GM23338 (cell line): ENCODE measurements at regions not wholly inside any gene's neighbourhood (a gene's known extent, or its start where the extent isn't known, plus 50 kb on each side); places are given as distances from the start of the nearest gene placed in this dataset.

Experiments used
- ATAC-seq: fragments of 200-7000 bp; cut with Tn5 transposase; 3 replicates; pipeline ENCODE4 v1.9.1; 2020
- DNase-seq: peaks from one replicate; pipeline ENCODE4 v3.0.0-alpha.2; 2015; ENCODE audit warnings: low spot score
- H2AFZ ChIP-seq: fragments of 200-600 bp; sonication (generic); 2 replicates; pipeline ENCODE4 v1.8.0; 2016; ENCODE audit warnings: antibody characterized with exemption, mild to moderate bottlenecking, moderate library complexity
- H3F3A ChIP-seq: fragments of 200-600 bp; sonication (generic); replicated peaks from 2 replicates; pipeline ENCODE4 v1.8.0; 2017; ENCODE audit warnings: antibody characterized with exemption, mixed run types, low read depth
- H3K27ac ChIP-seq: fragments of 200-600 bp; sonication (generic); 2 replicates; pipeline ENCODE4 v1.6.1; 2016; ENCODE audit warnings: low read depth
- H3K27me3 ChIP-seq: fragments of 200-600 bp; sonication (generic); 2 replicates; pipeline ENCODE4 v1.8.0; 2016; ENCODE audit warnings: mild to moderate bottlenecking, mixed run types, moderate library complexity; ENCODE audit not compliant: insufficient read depth
- H3K36me3 ChIP-seq: fragments of 200-600 bp; sonication (generic); 2 replicates; pipeline ENCODE4 v1.8.0; 2016; ENCODE audit warnings: mild to moderate bottlenecking; ENCODE audit not compliant: insufficient read depth
- H3K4me1 ChIP-seq: fragments of 200-600 bp; sonication (generic); 2 replicates; pipeline ENCODE4 v1.8.0; 2016; ENCODE audit warnings: mild to moderate bottlenecking, moderate library complexity; ENCODE audit not compliant: insufficient read depth
- H3K4me2 ChIP-seq: fragments of 200-600 bp; sonication (generic); 2 replicates; pipeline ENCODE4 v1.7.1; 2017; ENCODE audit warnings: mixed run types
- H3K4me3 ChIP-seq: fragments of 200-600 bp; sonication (generic); 2 replicates; pipeline ENCODE4 v1.6.1; 2016; ENCODE audit warnings: mixed run types
- H3K79me2 ChIP-seq: fragments of 200-600 bp; sonication (generic); replicated peaks from 2 replicates; pipeline ENCODE4 v1.8.0; 2017; ENCODE audit warnings: mild to moderate bottlenecking; ENCODE audit not compliant: insufficient read depth
- H3K9me2 ChIP-seq: fragments of 200-600 bp; sonication (generic); 2 replicates; pipeline ENCODE4 v1.8.0; 2017; ENCODE audit not compliant: insufficient read depth
- H4K20me1 ChIP-seq: fragments of 200-600 bp; sonication (generic); replicated peaks from 2 replicates; pipeline ENCODE4 v1.8.0; 2017; ENCODE audit warnings: mild to moderate bottlenecking; ENCODE audit not compliant: insufficient read depth
- H3K27ac Mint-ChIP-seq: 2 replicates; pipeline ENCODE4 v1.8.0; 2020; ENCODE audit warnings: inconsistent platforms, mild to moderate bottlenecking, moderate library complexity, mixed read lengths
- H3K27me3 Mint-ChIP-seq: 3 replicates; pipeline ENCODE4 v1.8.0; 2022; ENCODE audit warnings: low read depth, mild to moderate bottlenecking, moderate library complexity, mixed read lengths, inconsistent platforms; ENCODE audit not compliant: insufficient read depth, poor library complexity
- H3K36me3 Mint-ChIP-seq: 3 replicates; pipeline ENCODE4 v1.8.0; 2021; ENCODE audit warnings: low read depth, mild to moderate bottlenecking, inconsistent platforms, moderate library complexity, mixed read lengths
- H3K4me1 Mint-ChIP-seq: 3 replicates; pipeline ENCODE4 v1.8.0; 2020; ENCODE audit warnings: mild to moderate bottlenecking, inconsistent platforms, mixed read lengths
- H3K4me3 Mint-ChIP-seq: 3 replicates; pipeline ENCODE4 v1.8.0; 2021; ENCODE audit warnings: moderate library complexity, mild to moderate bottlenecking, inconsistent platforms, mixed read lengths
- H3K9me3 Mint-ChIP-seq: 3 replicates; pipeline ENCODE4 v1.8.0; 2020; ENCODE audit warnings: moderate library complexity, mild to moderate bottlenecking, inconsistent platforms, mixed read lengths
- CREB1 ChIP-seq: fragments of 250-450 bp; sonication (Bioruptor Pico); IDR thresholded peaks from 2 replicates; pipeline ENCODE4 v1.5.0; 2020; ENCODE audit warnings: low read depth, mild to moderate bottlenecking, moderate library complexity
- EZH2phosphoT487 ChIP-seq: fragments of 200-600 bp; sonication (generic); IDR thresholded peaks from one replicate; pipeline ENCODE4 v1.8.1; 2018; ENCODE audit warnings: antibody characterized with exemption; ENCODE audit not compliant: unreplicated experiment
- NANOG ChIP-seq: IDR thresholded peaks from 2 replicates; pipeline ENCODE4 v1.6.1; 2016; ENCODE audit warnings: antibody characterized with exemption, borderline replicate concordance
- POLR2AphosphoS5 ChIP-seq: IDR thresholded peaks from 2 replicates; pipeline ENCODE4 v1.6.1; 2016; ENCODE audit warnings: antibody characterized with exemption, low read depth
- STAT1 ChIP-seq: IDR thresholded peaks from one replicate; pipeline ENCODE4 v1.6.1; 2016; ENCODE audit warnings: antibody characterized with exemption; ENCODE audit not compliant: unreplicated experiment
- ZNF114 ChIP-seq: fragments of 250-450 bp; sonication (Bioruptor Pico); IDR thresholded peaks from 2 replicates; pipeline ENCODE4 v1.5.0; 2020; ENCODE audit warnings: mild to moderate bottlenecking, moderate library complexity
- TF ChIP-seq, protein P1 (sequence below): fragments of 250-450 bp; sonication (Bioruptor Pico); IDR thresholded peaks from 2 replicates; pipeline ENCODE4 v1.5.0; 2020; ENCODE audit warnings: mild to moderate bottlenecking, moderate library complexity
- TF ChIP-seq, protein P2 (sequence below), 2 experiments: fragments of 200-600 bp in 1 of 2; sonication (generic) in 1 of 2; conservative IDR thresholded peaks; 2 replicates each; pipeline versions ENCODE4 v1.5.1 to v1.6.1; 2016 to 2017; ENCODE audit warnings: antibody characterized with exemption in 2 of 2, low read depth in 2 of 2, mild to moderate bottlenecking in 2 of 2, moderate library complexity in 1 of 2
- TF ChIP-seq, protein P3 (sequence below): IDR thresholded peaks from one replicate; pipeline ENCODE4 v1.6.1; 2018; ENCODE audit warnings: antibody characterized with exemption; ENCODE audit not compliant: unreplicated experiment

DNA sequence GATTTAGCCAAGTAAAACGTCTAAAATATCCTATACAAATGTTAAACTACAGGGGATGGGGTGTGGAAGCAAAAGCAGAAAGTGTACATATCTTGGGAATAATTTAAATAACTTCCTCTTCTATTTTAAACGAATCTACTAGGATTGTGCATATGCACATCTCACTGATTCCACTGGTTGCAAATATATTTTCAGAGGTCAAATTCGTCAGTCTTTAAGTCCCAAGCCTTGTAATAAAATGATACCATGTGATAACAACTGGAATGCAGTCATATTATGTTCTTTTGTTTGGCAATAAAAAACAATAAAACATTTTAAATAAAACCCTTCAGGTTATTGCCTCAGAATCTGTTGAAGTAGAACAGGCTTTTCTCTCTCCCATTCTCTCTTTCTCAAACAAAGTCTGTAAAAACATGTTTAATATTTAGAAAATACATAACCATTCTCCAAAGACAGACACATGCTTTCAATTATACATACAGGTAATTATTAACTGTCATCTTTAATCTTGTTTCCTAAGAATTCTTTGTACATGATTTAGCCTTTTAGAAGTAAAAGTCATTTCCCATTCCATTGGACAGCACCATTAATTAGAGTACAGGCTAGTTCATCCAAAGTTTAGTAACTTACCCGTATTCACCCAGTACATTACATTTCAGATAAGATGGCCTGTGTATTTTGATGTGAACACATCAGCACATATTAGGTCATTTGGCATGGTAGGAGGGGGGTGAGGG lies 421.1 kb downstream of the PCDH7 start (continued):
- TF ChIP-seq, protein P1, sequence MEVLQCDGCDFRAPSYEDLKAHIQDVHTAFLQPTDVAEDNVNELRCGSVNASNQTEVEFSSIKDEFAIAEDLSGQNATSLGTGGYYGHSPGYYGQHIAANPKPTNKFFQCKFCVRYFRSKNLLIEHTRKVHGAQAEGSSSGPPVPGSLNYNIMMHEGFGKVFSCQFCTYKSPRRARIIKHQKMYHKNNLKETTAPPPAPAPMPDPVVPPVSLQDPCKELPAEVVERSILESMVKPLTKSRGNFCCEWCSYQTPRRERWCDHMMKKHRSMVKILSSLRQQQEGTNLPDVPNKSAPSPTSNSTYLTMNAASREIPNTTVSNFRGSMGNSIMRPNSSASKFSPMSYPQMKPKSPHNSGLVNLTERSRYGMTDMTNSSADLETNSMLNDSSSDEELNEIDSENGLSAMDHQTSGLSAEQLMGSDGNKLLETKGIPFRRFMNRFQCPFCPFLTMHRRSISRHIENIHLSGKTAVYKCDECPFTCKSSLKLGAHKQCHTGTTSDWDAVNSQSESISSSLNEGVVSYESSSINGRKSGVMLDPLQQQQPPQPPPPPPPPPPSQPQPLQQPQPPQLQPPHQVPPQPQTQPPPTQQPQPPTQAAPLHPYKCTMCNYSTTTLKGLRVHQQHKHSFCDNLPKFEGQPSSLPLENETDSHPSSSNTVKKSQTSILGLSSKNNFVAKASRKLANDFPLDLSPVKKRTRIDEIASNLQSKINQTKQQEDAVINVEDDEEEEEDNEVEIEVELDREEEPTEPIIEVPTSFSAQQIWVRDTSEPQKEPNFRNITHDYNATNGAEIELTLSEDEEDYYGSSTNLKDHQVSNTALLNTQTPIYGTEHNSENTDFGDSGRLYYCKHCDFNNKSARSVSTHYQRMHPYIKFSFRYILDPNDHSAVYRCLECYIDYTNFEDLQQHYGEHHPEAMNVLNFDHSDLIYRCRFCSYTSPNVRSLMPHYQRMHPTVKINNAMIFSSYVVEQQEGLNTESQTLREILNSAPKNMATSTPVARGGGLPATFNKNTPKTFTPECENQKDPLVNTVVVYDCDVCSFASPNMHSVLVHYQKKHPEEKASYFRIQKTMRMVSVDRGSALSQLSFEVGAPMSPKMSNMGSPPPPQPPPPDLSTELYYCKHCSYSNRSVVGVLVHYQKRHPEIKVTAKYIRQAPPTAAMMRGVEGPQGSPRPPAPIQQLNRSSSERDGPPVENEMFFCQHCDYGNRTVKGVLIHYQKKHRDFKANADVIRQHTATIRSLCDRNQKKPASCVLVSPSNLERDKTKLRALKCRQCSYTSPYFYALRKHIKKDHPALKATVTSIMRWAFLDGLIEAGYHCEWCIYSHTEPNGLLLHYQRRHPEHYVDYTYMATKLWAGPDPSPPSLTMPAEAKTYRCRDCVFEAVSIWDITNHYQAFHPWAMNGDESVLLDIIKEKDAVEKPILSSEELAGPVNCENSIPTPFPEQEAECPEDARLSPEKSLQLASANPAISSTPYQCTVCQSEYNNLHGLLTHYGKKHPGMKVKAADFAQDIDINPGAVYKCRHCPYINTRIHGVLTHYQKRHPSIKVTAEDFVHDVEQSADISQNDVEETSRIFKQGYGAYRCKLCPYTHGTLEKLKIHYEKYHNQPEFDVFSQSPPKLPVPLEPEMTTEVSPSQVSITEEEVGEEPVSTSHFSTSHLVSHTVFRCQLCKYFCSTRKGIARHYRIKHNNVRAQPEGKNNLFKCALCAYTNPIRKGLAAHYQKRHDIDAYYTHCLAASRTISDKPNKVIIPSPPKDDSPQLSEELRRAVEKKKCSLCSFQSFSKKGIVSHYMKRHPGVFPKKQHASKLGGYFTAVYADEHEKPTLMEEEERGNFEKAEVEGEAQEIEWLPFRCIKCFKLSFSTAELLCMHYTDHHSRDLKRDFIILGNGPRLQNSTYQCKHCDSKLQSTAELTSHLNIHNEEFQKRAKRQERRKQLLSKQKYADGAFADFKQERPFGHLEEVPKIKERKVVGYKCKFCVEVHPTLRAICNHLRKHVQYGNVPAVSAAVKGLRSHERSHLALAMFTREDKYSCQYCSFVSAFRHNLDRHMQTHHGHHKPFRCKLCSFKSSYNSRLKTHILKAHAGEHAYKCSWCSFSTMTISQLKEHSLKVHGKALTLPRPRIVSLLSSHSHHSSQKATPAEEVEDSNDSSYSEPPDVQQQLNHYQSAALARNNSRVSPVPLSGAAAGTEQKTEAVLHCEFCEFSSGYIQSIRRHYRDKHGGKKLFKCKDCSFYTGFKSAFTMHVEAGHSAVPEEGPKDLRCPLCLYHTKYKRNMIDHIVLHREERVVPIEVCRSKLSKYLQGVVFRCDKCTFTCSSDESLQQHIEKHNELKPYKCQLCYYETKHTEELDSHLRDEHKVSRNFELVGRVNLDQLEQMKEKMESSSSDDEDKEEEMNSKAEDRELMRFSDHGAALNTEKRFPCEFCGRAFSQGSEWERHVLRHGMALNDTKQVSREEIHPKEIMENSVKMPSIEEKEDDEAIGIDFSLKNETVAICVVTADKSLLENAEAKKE (CRISPR knock-in tag), result no peak

DNA sequence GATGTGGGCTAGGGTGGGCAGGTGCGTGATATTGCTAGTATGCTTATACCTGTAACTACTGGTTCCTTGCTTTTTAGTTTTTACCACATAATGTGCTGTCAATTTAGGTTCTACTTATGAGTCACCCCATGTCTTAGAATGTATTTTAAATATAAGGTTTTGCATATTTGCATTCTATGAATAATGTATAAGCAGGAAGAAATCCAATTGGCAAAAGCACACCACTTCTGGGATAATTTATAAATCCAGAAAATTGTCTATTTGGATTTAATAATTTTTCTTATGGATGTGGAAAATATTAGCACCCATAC lies 421.6 kb downstream of the PCDH7 start:
- no peaks in the 10 kb centered on the region for H3K9me3 Mint-ChIP-seq
- peaks cover 19% of the 10 kb centered on the region; the same call in 2 of the 3 replicates for H3K4me1 Mint-ChIP-seq
- no peak overlapping the region for H3K27ac ChIP-seq
- H3K36me3 ChIP-seq, result no peaks in the 10 kb centered on the region
- H3K4me1 ChIP-seq, result peaks cover 9% of the 10 kb centered on the region; the same call in 1 of the 2 replicates
- H3K27ac Mint-ChIP-seq, result no peak overlapping the region
- no peaks in the 10 kb centered on the region for H3K79me2 ChIP-seq
- H4K20me1 ChIP-seq, result no peaks in the 10 kb centered on the region
- no peaks in the 10 kb centered on the region for H3K36me3 Mint-ChIP-seq
- DNase-seq, result no peak
- no peaks in the 10 kb centered on the region for H3K27me3 ChIP-seq
- no peak overlapping the region for H3K4me2 ChIP-seq
- no peak overlapping the region for H3K4me3 Mint-ChIP-seq
- no peak overlapping the region for H2AFZ ChIP-seq
- H3K9me2 ChIP-seq, result no peaks in the 10 kb centered on the region
- ATAC-seq, result no peak
- H3K27me3 Mint-ChIP-seq, result no peaks in the 10 kb centered on the region
- TF ChIP-seq ZNF114, result no peak
- no peak for TF ChIP-seq POLR2AphosphoS5
- no peak for TF ChIP-seq STAT1
- no peak for TF ChIP-seq CREB1 (CRISPR knock-in tag)
- TF ChIP-seq, protein P2, sequence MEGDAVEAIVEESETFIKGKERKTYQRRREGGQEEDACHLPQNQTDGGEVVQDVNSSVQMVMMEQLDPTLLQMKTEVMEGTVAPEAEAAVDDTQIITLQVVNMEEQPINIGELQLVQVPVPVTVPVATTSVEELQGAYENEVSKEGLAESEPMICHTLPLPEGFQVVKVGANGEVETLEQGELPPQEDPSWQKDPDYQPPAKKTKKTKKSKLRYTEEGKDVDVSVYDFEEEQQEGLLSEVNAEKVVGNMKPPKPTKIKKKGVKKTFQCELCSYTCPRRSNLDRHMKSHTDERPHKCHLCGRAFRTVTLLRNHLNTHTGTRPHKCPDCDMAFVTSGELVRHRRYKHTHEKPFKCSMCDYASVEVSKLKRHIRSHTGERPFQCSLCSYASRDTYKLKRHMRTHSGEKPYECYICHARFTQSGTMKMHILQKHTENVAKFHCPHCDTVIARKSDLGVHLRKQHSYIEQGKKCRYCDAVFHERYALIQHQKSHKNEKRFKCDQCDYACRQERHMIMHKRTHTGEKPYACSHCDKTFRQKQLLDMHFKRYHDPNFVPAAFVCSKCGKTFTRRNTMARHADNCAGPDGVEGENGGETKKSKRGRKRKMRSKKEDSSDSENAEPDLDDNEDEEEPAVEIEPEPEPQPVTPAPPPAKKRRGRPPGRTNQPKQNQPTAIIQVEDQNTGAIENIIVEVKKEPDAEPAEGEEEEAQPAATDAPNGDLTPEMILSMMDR (conservative IDR thresholded peaks at IDR 0.05; ENCODE audit: low read depth in 2 of 2), result no peak
- TF ChIP-seq, protein P3, sequence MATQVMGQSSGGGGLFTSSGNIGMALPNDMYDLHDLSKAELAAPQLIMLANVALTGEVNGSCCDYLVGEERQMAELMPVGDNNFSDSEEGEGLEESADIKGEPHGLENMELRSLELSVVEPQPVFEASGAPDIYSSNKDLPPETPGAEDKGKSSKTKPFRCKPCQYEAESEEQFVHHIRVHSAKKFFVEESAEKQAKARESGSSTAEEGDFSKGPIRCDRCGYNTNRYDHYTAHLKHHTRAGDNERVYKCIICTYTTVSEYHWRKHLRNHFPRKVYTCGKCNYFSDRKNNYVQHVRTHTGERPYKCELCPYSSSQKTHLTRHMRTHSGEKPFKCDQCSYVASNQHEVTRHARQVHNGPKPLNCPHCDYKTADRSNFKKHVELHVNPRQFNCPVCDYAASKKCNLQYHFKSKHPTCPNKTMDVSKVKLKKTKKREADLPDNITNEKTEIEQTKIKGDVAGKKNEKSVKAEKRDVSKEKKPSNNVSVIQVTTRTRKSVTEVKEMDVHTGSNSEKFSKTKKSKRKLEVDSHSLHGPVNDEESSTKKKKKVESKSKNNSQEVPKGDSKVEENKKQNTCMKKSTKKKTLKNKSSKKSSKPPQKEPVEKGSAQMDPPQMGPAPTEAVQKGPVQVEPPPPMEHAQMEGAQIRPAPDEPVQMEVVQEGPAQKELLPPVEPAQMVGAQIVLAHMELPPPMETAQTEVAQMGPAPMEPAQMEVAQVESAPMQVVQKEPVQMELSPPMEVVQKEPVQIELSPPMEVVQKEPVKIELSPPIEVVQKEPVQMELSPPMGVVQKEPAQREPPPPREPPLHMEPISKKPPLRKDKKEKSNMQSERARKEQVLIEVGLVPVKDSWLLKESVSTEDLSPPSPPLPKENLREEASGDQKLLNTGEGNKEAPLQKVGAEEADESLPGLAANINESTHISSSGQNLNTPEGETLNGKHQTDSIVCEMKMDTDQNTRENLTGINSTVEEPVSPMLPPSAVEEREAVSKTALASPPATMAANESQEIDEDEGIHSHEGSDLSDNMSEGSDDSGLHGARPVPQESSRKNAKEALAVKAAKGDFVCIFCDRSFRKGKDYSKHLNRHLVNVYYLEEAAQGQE, result no peak
- no peak for TF ChIP-seq EZH2phosphoT487
- no peak for TF ChIP-seq NANOG
- no peak overlapping the region for H3K4me3 ChIP-seq
- H3F3A ChIP-seq, result no peaks in the 10 kb centered on the region
